Uterus (tissue), 3 donors: ENCODE measurements at regions not wholly inside any gene's neighbourhood (a gene's known extent, or its start where the extent isn't known, plus 50 kb on each side); places are given as distances from the start of the nearest gene placed in this dataset.

ENCODE experiments used
- DNase-seq, 2 donors: peaks; one replicate each; pipeline ENCODE4 v3.0.0-alpha.2; 2019 to 2020
- H3K27ac ChIP-seq, 2 donors: fragments of 200-600 bp; sonication (generic); 1 replicate in 1 of 2; 2 replicates in 1 of 2; pipeline ENCODE4 v1.5.1; 2016 to 2018
- H3K27me3 ChIP-seq, 2 donors: fragments of 200-600 bp; sonication (generic); one replicate each; pipeline ENCODE4 v1.5.1; 2018 to 2019; ENCODE audit warnings: control low read depth in 1 of 2
- H3K36me3 ChIP-seq, 2 donors: fragments of 200-600 bp; sonication (generic); one replicate each; pipeline ENCODE4 v1.5.1; 2019; ENCODE audit warnings: control low read depth in 1 of 2
- H3K4me1 ChIP-seq, 2 donors: fragments of 200-600 bp; sonication (generic); one replicate each; pipeline ENCODE4 v1.5.1; 2018 to 2019; ENCODE audit warnings: control low read depth in 1 of 2
- H3K4me3 ChIP-seq, 2 donors: fragments of 200-600 bp; sonication (generic); 1 replicate in 1 of 2; 2 replicates in 1 of 2; pipeline ENCODE4 v1.5.1; 2018 to 2019; ENCODE audit warnings: mild to moderate bottlenecking in 1 of 2
- H3K9me3 ChIP-seq, 2 donors: fragments of 200-600 bp; sonication (generic); one replicate each; pipeline ENCODE4 v1.5.1; 2019; ENCODE audit warnings: control low read depth in 1 of 2
- CTCF ChIP-seq, 4 experiments: fragments of 200-600 bp in 2 of 4; fragments of 450-650 bp in 2 of 4; sonication (generic) in 2 of 4; IDR thresholded peaks; one replicate each; pipeline ENCODE4 v1.5.1; 2016 to 2019; ENCODE audit warnings: antibody characterized with exemption in 4 of 4, mild to moderate bottlenecking in 2 of 4, moderate library complexity in 1 of 4
- POLR2A ChIP-seq, 2 donors: fragments of 450-650 bp; IDR thresholded peaks; one replicate each; pipeline ENCODE4 v1.6.1; 2016; ENCODE audit warnings: antibody characterized with exemption in 2 of 2, mild to moderate bottlenecking in 1 of 2, moderate library complexity in 1 of 2
- intact Hi-C: fragments of 100-400 bp; cut with DNase I; formaldehyde crosslinking; loops from one replicate; pipeline ENCODE4 v1.15.1; 2023; ENCODE audit warnings: low total_unique reads
- donor health status: DM: yes; HTN: yes; CAD: no.

- Histone ChIP-seq H3K36me3 (no peaks in the 10 kb centered on the region), H3K27me3 (no peaks in the 10 kb centered on the region), H3K4me3 (no peak overlapping the region), H3K4me1 (no peaks in the 10 kb centered on the region), H3K27ac (no peak overlapping the region), H3K9me3 (no peaks in the 10 kb centered on the region)
- TF ChIP-seq POLR2A (IDR thresholded peaks at IDR 0.05) = no peak
- no peak for TF ChIP-seq CTCF (IDR thresholded peaks at IDR 0.05)
- no peak for DNase-seq
- intact Hi-C loops = no loop called here
Measured at GRCh38 chr13:65154661-65155447, 2075.3 kb downstream of the PCDH9 start.

GRCh38 chr13:65149687-65150086 lies 2080.4 kb downstream of the PCDH9 start:
- Histone ChIP-seq H3K4me1 (no peaks in the 10 kb centered on the region), H3K27me3 (no peaks in the 10 kb centered on the region), H3K27ac (no peak overlapping the region), H3K36me3 (no peaks in the 10 kb centered on the region), H3K9me3 (no peaks in the 10 kb centered on the region), H3K4me3 (no peak overlapping the region)
- no peak for DNase-seq
- no peak for TF ChIP-seq CTCF (IDR thresholded peaks at IDR 0.05)
- TF ChIP-seq POLR2A (IDR thresholded peaks at IDR 0.05) = no peak
- intact Hi-C loops = no loop called here

- H3K36me3 ChIP-seq = no peaks in the 10 kb centered on the region
- intact Hi-C loops = no loop called here
- H3K4me3 ChIP-seq = no peak overlapping the region
- no peak overlapping the region for H3K27ac ChIP-seq
- no peaks in the 10 kb centered on the region for H3K9me3 ChIP-seq
- DNase-seq = no peak
- no peaks in the 10 kb centered on the region for H3K27me3 ChIP-seq
- H3K4me1 ChIP-seq = no peaks in the 10 kb centered on the region
- TF ChIP-seq POLR2A (IDR thresholded peaks at IDR 0.05) (no peak), CTCF (IDR thresholded peaks at IDR 0.05) (no peak)
Measured at GRCh38 chr13:65143920-65144319, 2086.2 kb downstream of the PCDH9 start.

- intact Hi-C loops = no loop called here
- H3K4me3 ChIP-seq = no peak overlapping the region
- no peak for DNase-seq
- no peaks in the 10 kb centered on the region for H3K27me3 ChIP-seq
- H3K36me3 ChIP-seq = no peaks in the 10 kb centered on the region
- no peaks in the 10 kb centered on the region for H3K9me3 ChIP-seq
- TF ChIP-seq CTCF (IDR thresholded peaks at IDR 0.05) = no peak
- TF ChIP-seq POLR2A (IDR thresholded peaks at IDR 0.05) = no peak
- H3K4me1 ChIP-seq = no peaks in the 10 kb centered on the region
- no peak overlapping the region for H3K27ac ChIP-seq
Measured at GRCh38 chr13:65133094-65133493, 2097.0 kb downstream of the PCDH9 start.

- no peak for DNase-seq
- no peaks in the 10 kb centered on the region for H3K4me1 ChIP-seq
- no peak overlapping the region for H3K4me3 ChIP-seq
- no peaks in the 10 kb centered on the region for H3K27me3 ChIP-seq
- intact Hi-C loops = no loop called here
- no peaks in the 10 kb centered on the region for H3K9me3 ChIP-seq
- no peak overlapping the region for H3K27ac ChIP-seq
- H3K36me3 ChIP-seq = no peaks in the 10 kb centered on the region
- no peak for TF ChIP-seq CTCF (IDR thresholded peaks at IDR 0.05)
- no peak for TF ChIP-seq POLR2A (IDR thresholded peaks at IDR 0.05)
Measured at GRCh38 chr13:65125236-65125635, 2104.9 kb downstream of the PCDH9 start.
